Ovary (tissue), 3 donors: ENCODE measurements at regions not wholly inside any gene's neighbourhood (a gene's known extent, or its start where the extent isn't known, plus 50 kb on each side); places are given as distances from the start of the nearest gene placed in this dataset.

Source experiments
- EP300 ChIP-seq: sonication (generic); formaldehyde crosslinking; IDR thresholded peaks from one replicate; pipeline ENCODE4 v1.6.1; 2017; ENCODE audit warnings: antibody characterized with exemption
- TF ChIP-seq, protein P1 (sequence below), 3 donors: fragments of 450-650 bp in 2 of 3; fragments of 200-600 bp in 1 of 3; IDR thresholded peaks; one replicate each; pipeline versions ENCODE4 v1.5.1 to v1.8.0; 2016 to 2022; ENCODE audit warnings: antibody characterized with exemption in 3 of 3, mild to moderate bottlenecking in 1 of 3
- donor health status: DM: no; HTN: no; CAD: no.

GRCh38 chr4:14069886-14070285 lies 442.4 kb upstream of the BOD1L1 start:
- TF ChIP-seq, protein P1, sequence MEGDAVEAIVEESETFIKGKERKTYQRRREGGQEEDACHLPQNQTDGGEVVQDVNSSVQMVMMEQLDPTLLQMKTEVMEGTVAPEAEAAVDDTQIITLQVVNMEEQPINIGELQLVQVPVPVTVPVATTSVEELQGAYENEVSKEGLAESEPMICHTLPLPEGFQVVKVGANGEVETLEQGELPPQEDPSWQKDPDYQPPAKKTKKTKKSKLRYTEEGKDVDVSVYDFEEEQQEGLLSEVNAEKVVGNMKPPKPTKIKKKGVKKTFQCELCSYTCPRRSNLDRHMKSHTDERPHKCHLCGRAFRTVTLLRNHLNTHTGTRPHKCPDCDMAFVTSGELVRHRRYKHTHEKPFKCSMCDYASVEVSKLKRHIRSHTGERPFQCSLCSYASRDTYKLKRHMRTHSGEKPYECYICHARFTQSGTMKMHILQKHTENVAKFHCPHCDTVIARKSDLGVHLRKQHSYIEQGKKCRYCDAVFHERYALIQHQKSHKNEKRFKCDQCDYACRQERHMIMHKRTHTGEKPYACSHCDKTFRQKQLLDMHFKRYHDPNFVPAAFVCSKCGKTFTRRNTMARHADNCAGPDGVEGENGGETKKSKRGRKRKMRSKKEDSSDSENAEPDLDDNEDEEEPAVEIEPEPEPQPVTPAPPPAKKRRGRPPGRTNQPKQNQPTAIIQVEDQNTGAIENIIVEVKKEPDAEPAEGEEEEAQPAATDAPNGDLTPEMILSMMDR (IDR thresholded peaks at IDR 0.05), result no peak
- no peak for TF ChIP-seq EP300
